D721Med (cell line): ENCODE measurements at regions not wholly inside any gene's neighbourhood (a gene's known extent, or its start where the extent isn't known, plus 50 kb on each side); places are given as distances from the start of the nearest gene placed in this dataset.

Source experiments
- DNase-seq: peaks from one replicate; pipeline ENCODE4 v3.0.0; 2011; ENCODE audit warnings: low spot score; ENCODE audit not compliant: insufficient read length
- FAIRE-seq: peaks from 2 replicates; lab custom pipeline; 2011; peaks lifted over from hg19 to GRCh38; lab: Jason Lieb, UNC
- TF ChIP-seq, protein P1 (sequence below): IDR thresholded peaks from 2 replicates; pipeline ENCODE4 v1.5.1; 2012; ENCODE audit warnings: mild to moderate bottlenecking, control low read depth; ENCODE audit not compliant: insufficient read depth; ENCODE audit errors: missing control alignments

DNA sequence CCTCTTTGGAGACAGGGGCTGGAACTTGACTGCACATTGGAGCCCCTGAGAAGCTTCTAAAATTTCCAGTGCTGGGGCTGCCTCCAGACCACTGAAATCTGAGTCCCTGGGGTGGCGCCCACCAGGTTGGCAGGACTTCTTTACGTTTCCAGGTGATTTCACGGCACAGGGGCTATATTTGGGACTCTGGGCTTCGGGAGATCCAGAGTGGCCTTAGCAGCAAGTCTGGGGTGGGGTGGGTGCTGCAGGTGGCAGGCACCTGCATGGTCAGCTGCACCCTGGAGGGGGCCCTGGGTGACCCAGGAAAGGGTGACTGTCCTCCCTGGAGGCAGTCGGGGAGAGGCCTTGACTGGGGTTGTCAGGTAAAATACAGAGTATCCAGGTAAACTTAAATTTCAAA is 135.5 kb upstream of the PHACTR3 start:
- no peak for FAIRE-seq
- no peak for DNase-seq
- TF ChIP-seq, protein P1, sequence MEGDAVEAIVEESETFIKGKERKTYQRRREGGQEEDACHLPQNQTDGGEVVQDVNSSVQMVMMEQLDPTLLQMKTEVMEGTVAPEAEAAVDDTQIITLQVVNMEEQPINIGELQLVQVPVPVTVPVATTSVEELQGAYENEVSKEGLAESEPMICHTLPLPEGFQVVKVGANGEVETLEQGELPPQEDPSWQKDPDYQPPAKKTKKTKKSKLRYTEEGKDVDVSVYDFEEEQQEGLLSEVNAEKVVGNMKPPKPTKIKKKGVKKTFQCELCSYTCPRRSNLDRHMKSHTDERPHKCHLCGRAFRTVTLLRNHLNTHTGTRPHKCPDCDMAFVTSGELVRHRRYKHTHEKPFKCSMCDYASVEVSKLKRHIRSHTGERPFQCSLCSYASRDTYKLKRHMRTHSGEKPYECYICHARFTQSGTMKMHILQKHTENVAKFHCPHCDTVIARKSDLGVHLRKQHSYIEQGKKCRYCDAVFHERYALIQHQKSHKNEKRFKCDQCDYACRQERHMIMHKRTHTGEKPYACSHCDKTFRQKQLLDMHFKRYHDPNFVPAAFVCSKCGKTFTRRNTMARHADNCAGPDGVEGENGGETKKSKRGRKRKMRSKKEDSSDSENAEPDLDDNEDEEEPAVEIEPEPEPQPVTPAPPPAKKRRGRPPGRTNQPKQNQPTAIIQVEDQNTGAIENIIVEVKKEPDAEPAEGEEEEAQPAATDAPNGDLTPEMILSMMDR: no peak

DNA sequence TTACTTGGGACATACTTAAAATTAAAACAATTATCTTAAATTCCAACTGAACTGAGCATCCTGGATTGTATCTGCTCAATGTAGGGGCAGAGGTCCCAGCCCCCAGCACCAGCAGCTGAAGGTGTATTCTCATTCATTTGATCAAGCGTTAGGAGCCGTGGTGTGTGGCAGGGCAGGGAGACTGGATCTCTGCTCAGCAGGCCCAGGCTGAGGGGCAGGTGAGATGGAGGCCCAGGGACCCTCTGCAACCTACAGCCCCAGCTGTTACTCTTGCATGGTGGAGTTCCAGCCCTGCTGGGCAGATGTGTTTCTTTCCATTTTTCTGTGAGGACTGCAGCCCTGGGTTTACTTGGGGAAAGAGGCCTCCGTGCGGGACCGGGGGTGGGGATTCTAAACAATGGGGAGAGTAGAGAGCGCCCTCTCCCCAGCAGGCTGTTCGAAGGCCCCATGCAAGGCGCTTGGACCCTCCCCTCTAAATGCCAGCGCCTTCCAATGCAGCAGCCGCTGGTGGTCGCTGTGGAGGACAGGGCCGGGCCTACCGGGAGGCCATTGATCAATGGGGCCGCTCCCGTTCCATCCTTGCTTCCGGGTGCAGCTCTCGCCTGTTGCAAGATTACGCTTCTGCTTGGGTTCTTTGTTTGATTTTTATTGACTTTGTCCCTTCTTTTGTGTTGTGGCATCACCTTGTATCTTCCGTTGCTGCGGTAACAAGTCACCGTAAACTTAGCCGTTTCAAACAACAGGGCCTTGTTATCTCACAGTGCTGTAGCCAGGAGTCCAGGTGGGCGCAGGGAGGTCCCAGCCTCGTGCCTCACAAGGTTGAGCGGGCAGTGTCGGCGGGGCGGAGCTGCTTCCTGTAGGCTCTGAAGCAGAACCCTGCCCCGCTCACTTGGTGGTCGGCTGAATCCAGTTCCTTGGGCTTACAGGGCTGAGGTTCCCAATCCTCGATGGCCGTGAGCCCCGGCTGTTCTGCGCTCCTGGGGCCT is 134.8 kb upstream of the PHACTR3 start:
- FAIRE-seq (no peak), DNase-seq (no peak)
- TF ChIP-seq, protein P1: no peak

DNA sequence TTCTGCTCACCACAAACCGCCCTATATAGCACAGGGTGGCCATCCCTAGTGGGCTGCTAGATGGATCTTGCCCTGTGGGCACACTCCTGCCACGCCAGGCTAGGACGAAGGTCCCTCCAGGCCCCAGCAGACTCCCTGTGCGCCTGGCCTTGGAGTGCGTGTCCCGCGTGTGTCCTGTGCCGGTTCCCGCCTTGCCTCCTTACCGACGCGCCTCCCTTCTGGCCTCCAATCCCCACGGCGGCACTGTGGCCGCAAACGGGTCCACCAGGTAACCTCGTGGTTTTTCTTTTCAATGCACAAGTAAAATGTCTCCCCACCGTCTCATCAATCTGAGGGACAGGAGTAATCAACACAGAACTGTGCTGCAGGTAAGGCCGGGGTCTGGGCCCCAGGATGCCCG is 133.8 kb upstream of the PHACTR3 start:
- TF ChIP-seq, protein P1: no peak
- DNase-seq (no peak), FAIRE-seq (no peak)

DNA sequence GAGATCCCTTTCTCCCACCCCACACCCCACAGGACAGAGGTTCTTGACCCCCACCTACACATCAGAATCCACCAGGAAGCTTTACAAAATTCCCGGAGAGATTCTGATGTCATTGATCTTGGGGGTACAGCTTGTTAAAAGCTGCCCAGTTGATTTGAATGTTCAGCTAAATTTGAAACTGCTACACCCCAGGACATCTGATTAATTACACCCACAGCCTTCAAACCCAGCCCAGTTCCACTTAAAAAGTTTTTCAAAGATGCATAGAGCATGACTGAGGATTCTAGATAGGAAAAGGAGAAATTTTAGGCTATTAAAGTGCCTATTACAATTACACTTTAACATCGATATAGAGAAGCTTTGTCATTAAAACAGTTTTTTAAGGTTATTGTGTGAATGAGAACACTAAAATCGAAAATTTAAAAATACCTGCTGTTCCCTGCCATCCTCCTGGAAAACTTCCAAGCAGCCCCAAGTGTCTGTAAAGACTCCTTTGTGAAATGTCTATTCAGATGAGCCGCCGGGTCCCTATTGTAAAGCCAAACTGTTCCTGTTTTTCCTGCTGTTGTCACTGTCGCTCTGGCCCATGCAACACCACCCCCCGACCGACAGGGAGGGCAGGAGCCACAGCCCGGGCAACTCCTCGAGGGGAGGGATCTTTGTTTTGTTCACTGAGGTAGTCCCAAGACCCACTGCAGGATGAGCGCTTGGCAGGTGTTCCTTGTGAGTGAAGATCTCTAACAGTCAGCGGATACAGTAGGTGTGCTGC is 132.5 kb upstream of the PHACTR3 start:
- TF ChIP-seq, protein P1: no peak
- DNase-seq (no peak), FAIRE-seq (no peak)

DNA sequence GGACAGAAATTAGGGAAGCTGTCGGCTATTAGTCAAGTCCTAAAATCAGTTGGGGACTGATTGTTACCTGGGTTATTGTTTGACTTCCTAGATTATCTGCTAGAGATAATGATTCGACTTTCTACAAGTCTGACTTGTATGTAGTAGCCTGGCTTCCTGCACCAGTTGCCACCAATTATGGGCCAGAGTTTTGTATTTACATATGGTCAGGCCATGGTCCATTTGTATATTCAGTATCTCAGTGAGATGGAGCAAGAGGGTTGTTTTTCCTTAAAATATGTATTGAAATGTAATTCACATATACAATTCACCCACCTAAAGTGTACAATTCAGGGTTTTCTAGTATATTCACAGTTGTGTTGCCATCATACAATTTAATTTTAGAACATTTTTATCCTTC is 130.6 kb upstream of the PHACTR3 start:
- no peak for FAIRE-seq
- no peak for DNase-seq
- TF ChIP-seq, protein P1: no peak

DNA sequence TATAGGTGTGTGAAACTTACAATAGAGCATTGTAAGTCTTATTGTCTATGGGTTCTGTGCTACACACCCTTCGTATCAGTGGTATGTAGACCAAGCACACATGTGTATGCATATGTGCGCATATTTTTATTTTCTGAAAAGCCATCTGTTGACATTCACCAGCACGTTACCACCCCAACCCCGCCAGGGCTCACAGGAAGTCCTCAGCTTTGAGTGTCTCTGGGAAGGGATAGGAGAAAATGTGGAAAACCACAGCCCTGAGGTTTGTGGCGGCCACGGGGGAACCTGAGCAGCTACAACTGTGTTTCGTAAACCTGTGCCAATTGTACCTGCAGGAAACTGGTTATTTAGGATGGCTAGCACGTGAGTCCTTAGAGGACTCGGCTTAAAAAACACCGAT is 123.3 kb upstream of the PHACTR3 start:
- TF ChIP-seq, protein P1: no peak
- FAIRE-seq: no peak
- no peak for DNase-seq
